ENCODE measurements at regions not wholly inside any gene's neighbourhood (a gene's known extent, or its start where the extent isn't known, plus 50 kb on each side); places are given as distances from the start of the nearest gene placed in this dataset.

- no peaks in the 10 kb centered on the region for H3K36me3 ChIP-seq (ENCODE audit: control insufficient read depth in 4 of 4, insufficient read depth in 4 of 4, low read length in 3 of 4)
- ChIA-PET POLR2A (no interaction called here), CTCF (interaction anchor here (2.1 kb wide), 1 partner anchor 10 kb away, joined by 5 read pairs; no protein-coding TSS in a partner anchor)
- no peak overlapping the region for H3K4me3 ChIP-seq (ENCODE audit: control insufficient read depth in 1 of 7, extremely low read depth in 1 of 7, insufficient read depth in 4 of 7, low read depth in 2 of 7, low read length in 6 of 7)
- 97% methylated on average over 4 of the region's 5 CpGs for WGBS (ENCODE audit: insufficient coverage)
- no peaks in the 10 kb centered on the region for H3K4me1 ChIP-seq (ENCODE audit: control extremely low read depth in 1 of 4, control insufficient read depth in 4 of 4, insufficient read depth in 4 of 4, low read length in 3 of 4)
- no peaks in the 10 kb centered on the region for H3K27me3 ChIP-seq (replicated peaks in 2 of 5; ENCODE audit: control insufficient read depth in 4 of 5, insufficient read depth in 5 of 5, low read length in 4 of 5)
- no peak for DNase-seq
- no peak overlapping the region for H3K27ac ChIP-seq (ENCODE audit: insufficient read depth in 1 of 2, low read depth in 1 of 2, low read length in 2 of 2, poor library complexity in 1 of 2, severe bottlenecking in 2 of 2)
- H3K9me3 ChIP-seq (ENCODE audit: control extremely low read depth in 1 of 5, control insufficient read depth in 4 of 5, insufficient read depth in 2 of 5, low read depth in 1 of 5, low read length in 4 of 5) = no peaks in the 10 kb centered on the region
These were observed 266.3 kb downstream of the PSAT1 start for GRCh38 chr9:78563269-78563668.

GRCh38 chr9:78565481-78565880 lies 268.6 kb downstream of the PSAT1 start:
- ChIA-PET CTCF (interaction anchor here (2.1 kb wide), 1 partner anchor 12 kb away, joined by 5 read pairs; no protein-coding TSS in a partner anchor), POLR2A (no interaction called here)
- Histone ChIP-seq H3K9me3 (ENCODE audit: control extremely low read depth in 1 of 5, control insufficient read depth in 4 of 5, insufficient read depth in 2 of 5, low read depth in 1 of 5, low read length in 4 of 5) (no peaks in the 10 kb centered on the region), H3K4me1 (ENCODE audit: control extremely low read depth in 1 of 4, control insufficient read depth in 4 of 4, insufficient read depth in 4 of 4, low read length in 3 of 4) (no peaks in the 10 kb centered on the region), H3K36me3 (ENCODE audit: control insufficient read depth in 4 of 4, insufficient read depth in 4 of 4, low read length in 3 of 4) (no peaks in the 10 kb centered on the region), H3K4me3 (ENCODE audit: control insufficient read depth in 1 of 7, extremely low read depth in 1 of 7, insufficient read depth in 4 of 7, low read depth in 2 of 7, low read length in 6 of 7) (no peak overlapping the region), H3K27ac (ENCODE audit: insufficient read depth in 1 of 2, low read depth in 1 of 2, low read length in 2 of 2, poor library complexity in 1 of 2, severe bottlenecking in 2 of 2) (no peak overlapping the region), H3K27me3 (replicated peaks in 2 of 5; ENCODE audit: control insufficient read depth in 4 of 5, insufficient read depth in 5 of 5, low read length in 4 of 5) (no peaks in the 10 kb centered on the region)
- 94% methylated on average over 4 of the region's 5 CpGs for WGBS (ENCODE audit: insufficient coverage)
- DNase-seq = no peak

GRCh38 chr9:78566521-78566920 lies 269.6 kb downstream of the PSAT1 start:
- CTCF ChIA-PET = no interaction called here
- Histone ChIP-seq H3K4me1 (ENCODE audit: control extremely low read depth in 1 of 4, control insufficient read depth in 4 of 4, insufficient read depth in 4 of 4, low read length in 3 of 4) (peaks cover 0 to 4% (median 0%) of the 10 kb centered on the region in 4 experiments), H3K36me3 (ENCODE audit: control insufficient read depth in 4 of 4, insufficient read depth in 4 of 4, low read length in 3 of 4) (no peaks in the 10 kb centered on the region), H3K27me3 (replicated peaks in 2 of 5; ENCODE audit: control insufficient read depth in 4 of 5, insufficient read depth in 5 of 5, low read length in 4 of 5) (no peaks in the 10 kb centered on the region), H3K4me3 (ENCODE audit: control insufficient read depth in 1 of 7, extremely low read depth in 1 of 7, insufficient read depth in 4 of 7, low read depth in 2 of 7, low read length in 6 of 7) (no peak overlapping the region), H3K27ac (ENCODE audit: insufficient read depth in 1 of 2, low read depth in 1 of 2, low read length in 2 of 2, poor library complexity in 1 of 2, severe bottlenecking in 2 of 2) (no peak overlapping the region), H3K9me3 (ENCODE audit: control extremely low read depth in 1 of 5, control insufficient read depth in 4 of 5, insufficient read depth in 2 of 5, low read depth in 1 of 5, low read length in 4 of 5) (no peaks in the 10 kb centered on the region)
- 50% methylated on average over 2 of the region's 2 CpGs for WGBS (ENCODE audit: insufficient coverage)
- POLR2A ChIA-PET = no interaction called here
- no peak for DNase-seq

DNA sequence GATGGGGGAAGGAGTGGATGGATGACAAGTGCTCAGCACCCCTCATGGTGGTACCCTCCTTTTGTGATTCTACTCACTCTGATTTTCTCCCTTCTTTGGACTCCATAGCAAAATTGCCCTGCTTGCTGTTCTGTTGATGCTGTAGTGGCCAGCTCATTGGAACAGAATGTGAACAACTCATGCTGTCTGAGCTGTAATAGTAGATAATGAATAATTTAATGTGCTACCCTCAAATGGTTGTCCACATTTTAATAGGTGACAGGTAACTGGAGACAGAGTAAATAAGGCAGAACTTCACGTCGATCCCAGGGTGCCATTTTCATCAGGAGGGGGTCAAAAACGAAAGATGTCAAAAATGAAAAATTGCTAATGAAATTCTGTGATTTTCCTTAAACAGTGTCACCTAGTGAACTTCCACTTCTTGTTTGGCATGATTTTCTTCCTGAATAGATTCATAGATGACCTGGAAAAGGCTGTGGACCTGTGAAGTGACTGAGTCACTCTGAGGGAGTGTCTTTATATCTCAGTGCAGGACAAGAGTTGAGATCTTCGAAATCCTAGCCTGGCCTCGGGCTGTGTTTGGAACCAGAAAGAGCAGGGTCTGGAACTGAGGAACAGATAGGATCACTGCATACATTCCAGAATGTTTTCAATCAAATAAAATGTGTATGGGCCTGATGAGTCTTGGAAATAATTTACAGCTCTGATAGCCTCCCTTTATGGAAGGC lies 270.2 kb downstream of the PSAT1 start:
- no peaks in the 10 kb centered on the region for H3K9me3 ChIP-seq (ENCODE audit: control extremely low read depth in 1 of 5, control insufficient read depth in 4 of 5, insufficient read depth in 2 of 5, low read depth in 1 of 5, low read length in 4 of 5)
- peaks cover 0 to 4% (median 0%) of the 10 kb centered on the region in 4 experiments for H3K4me1 ChIP-seq (ENCODE audit: control extremely low read depth in 1 of 4, control insufficient read depth in 4 of 4, insufficient read depth in 4 of 4, low read length in 3 of 4)
- POLR2A ChIA-PET = no interaction called here
- H3K27ac ChIP-seq (ENCODE audit: insufficient read depth in 1 of 2, low read depth in 1 of 2, low read length in 2 of 2, poor library complexity in 1 of 2, severe bottlenecking in 2 of 2) = no peak overlapping the region
- no peaks in the 10 kb centered on the region for H3K36me3 ChIP-seq (ENCODE audit: control insufficient read depth in 4 of 4, insufficient read depth in 4 of 4, low read length in 3 of 4)
- no peaks in the 10 kb centered on the region for H3K27me3 ChIP-seq (replicated peaks in 2 of 5; ENCODE audit: control insufficient read depth in 4 of 5, insufficient read depth in 5 of 5, low read length in 4 of 5)
- H3K4me3 ChIP-seq (ENCODE audit: control insufficient read depth in 1 of 7, extremely low read depth in 1 of 7, insufficient read depth in 4 of 7, low read depth in 2 of 7, low read length in 6 of 7) = no peak overlapping the region
- no peak for DNase-seq
- WGBS (ENCODE audit: insufficient coverage) = 100% methylated on average over 3 of the region's 5 CpGs
- CTCF ChIA-PET = no interaction called here

- Histone ChIP-seq H3K27me3 (replicated peaks in 2 of 5; ENCODE audit: control insufficient read depth in 4 of 5, insufficient read depth in 5 of 5, low read length in 4 of 5) (no peaks in the 10 kb centered on the region), H3K27ac (ENCODE audit: insufficient read depth in 1 of 2, low read depth in 1 of 2, low read length in 2 of 2, poor library complexity in 1 of 2, severe bottlenecking in 2 of 2) (no peak overlapping the region), H3K36me3 (ENCODE audit: control insufficient read depth in 4 of 4, insufficient read depth in 4 of 4, low read length in 3 of 4) (no peaks in the 10 kb centered on the region), H3K4me3 (ENCODE audit: control insufficient read depth in 1 of 7, extremely low read depth in 1 of 7, insufficient read depth in 4 of 7, low read depth in 2 of 7, low read length in 6 of 7) (no peak overlapping the region), H3K9me3 (ENCODE audit: control extremely low read depth in 1 of 5, control insufficient read depth in 4 of 5, insufficient read depth in 2 of 5, low read depth in 1 of 5, low read length in 4 of 5) (no peaks in the 10 kb centered on the region), H3K4me1 (ENCODE audit: control extremely low read depth in 1 of 4, control insufficient read depth in 4 of 4, insufficient read depth in 4 of 4, low read length in 3 of 4) (peaks cover 0 to 4% (median 0%) of the 10 kb centered on the region in 4 experiments)
- CTCF ChIA-PET = no interaction called here
- WGBS (ENCODE audit: insufficient coverage) = 100% methylated on average over 2 of the region's 3 CpGs
- no peak for DNase-seq
- POLR2A ChIA-PET = no interaction called here
These were observed 270.8 kb downstream of the PSAT1 start for GRCh38 chr9:78567693-78568092.

GRCh38 chr9:78568774-78569173 lies 271.8 kb downstream of the PSAT1 start:
- H3K27me3 ChIP-seq (replicated peaks in 2 of 5; ENCODE audit: control insufficient read depth in 4 of 5, insufficient read depth in 5 of 5, low read length in 4 of 5) = no peaks in the 10 kb centered on the region
- H3K9me3 ChIP-seq (ENCODE audit: control extremely low read depth in 1 of 5, control insufficient read depth in 4 of 5, insufficient read depth in 2 of 5, low read depth in 1 of 5, low read length in 4 of 5) = no peaks in the 10 kb centered on the region
- H3K27ac ChIP-seq (ENCODE audit: insufficient read depth in 1 of 2, low read depth in 1 of 2, low read length in 2 of 2, poor library complexity in 1 of 2, severe bottlenecking in 2 of 2) = no peak overlapping the region
- H3K4me3 ChIP-seq (ENCODE audit: control insufficient read depth in 1 of 7, extremely low read depth in 1 of 7, insufficient read depth in 4 of 7, low read depth in 2 of 7, low read length in 6 of 7) = no peak overlapping the region
- no peaks in the 10 kb centered on the region for H3K36me3 ChIP-seq (ENCODE audit: control insufficient read depth in 4 of 4, insufficient read depth in 4 of 4, low read length in 3 of 4)
- WGBS (ENCODE audit: insufficient coverage) = 100% methylated on average over 2 of the region's 5 CpGs
- peaks cover 0 to 4% (median 0%) of the 10 kb centered on the region in 4 experiments for H3K4me1 ChIP-seq (ENCODE audit: control extremely low read depth in 1 of 4, control insufficient read depth in 4 of 4, insufficient read depth in 4 of 4, low read length in 3 of 4)
- no peak for DNase-seq
- ChIA-PET CTCF (no interaction called here), POLR2A (no interaction called here)

- peaks cover 0 to 4% (median 0%) of the 10 kb centered on the region in 4 experiments for H3K4me1 ChIP-seq (ENCODE audit: control extremely low read depth in 1 of 4, control insufficient read depth in 4 of 4, insufficient read depth in 4 of 4, low read length in 3 of 4)
- no peaks in the 10 kb centered on the region for H3K27me3 ChIP-seq (replicated peaks in 2 of 5; ENCODE audit: control insufficient read depth in 4 of 5, insufficient read depth in 5 of 5, low read length in 4 of 5)
- ChIA-PET CTCF (no interaction called here), POLR2A (no interaction called here)
- no peaks in the 10 kb centered on the region for H3K9me3 ChIP-seq (ENCODE audit: control extremely low read depth in 1 of 5, control insufficient read depth in 4 of 5, insufficient read depth in 2 of 5, low read depth in 1 of 5, low read length in 4 of 5)
- WGBS (ENCODE audit: insufficient coverage) = 100% methylated on average over 1 of the region's 3 CpGs
- no peak for DNase-seq
- no peak overlapping the region for H3K4me3 ChIP-seq (ENCODE audit: control insufficient read depth in 1 of 7, extremely low read depth in 1 of 7, insufficient read depth in 4 of 7, low read depth in 2 of 7, low read length in 6 of 7)
- H3K27ac ChIP-seq (ENCODE audit: insufficient read depth in 1 of 2, low read depth in 1 of 2, low read length in 2 of 2, poor library complexity in 1 of 2, severe bottlenecking in 2 of 2) = no peak overlapping the region
- H3K36me3 ChIP-seq (ENCODE audit: control insufficient read depth in 4 of 4, insufficient read depth in 4 of 4, low read length in 3 of 4) = no peaks in the 10 kb centered on the region
These were observed 275.3 kb downstream of the PSAT1 start for GRCh38 chr9:78572266-78572665.

Data from common myeloid progenitor, CD34-positive (primary cell).